CD4-positive, alpha-beta T cell treated with Interleukin-10 for 1 hour (primary cell): ENCODE measurements at regions not wholly inside any gene's neighbourhood (a gene's known extent, or its start where the extent isn't known, plus 50 kb on each side); places are given as distances from the start of the nearest gene placed in this dataset.

Source experiments
- DNase-seq: peaks from one replicate; pipeline ENCODE4 v3.0.0-alpha.2; 2020

DNA sequence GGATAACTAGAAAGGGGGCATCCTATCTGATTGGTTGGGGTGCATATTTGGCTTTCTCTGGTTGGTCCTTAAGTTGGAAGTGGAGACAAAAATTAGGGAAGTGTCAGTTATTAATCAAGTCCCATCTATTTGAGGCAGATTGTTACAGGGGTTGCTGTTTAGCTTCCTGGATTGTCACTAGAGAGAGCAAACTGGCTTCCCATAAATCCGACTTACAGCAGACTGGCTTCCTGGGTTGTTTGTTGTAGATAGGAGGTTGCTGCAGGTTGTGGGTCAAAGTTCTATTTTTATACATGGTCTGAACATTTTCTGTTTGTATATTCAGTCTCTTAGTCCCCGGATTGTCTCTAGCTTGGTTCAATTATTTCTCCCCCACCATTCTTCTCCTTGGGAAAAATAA lies 106.1 kb upstream of the HABP2 start:
- no peak for DNase-seq

DNA sequence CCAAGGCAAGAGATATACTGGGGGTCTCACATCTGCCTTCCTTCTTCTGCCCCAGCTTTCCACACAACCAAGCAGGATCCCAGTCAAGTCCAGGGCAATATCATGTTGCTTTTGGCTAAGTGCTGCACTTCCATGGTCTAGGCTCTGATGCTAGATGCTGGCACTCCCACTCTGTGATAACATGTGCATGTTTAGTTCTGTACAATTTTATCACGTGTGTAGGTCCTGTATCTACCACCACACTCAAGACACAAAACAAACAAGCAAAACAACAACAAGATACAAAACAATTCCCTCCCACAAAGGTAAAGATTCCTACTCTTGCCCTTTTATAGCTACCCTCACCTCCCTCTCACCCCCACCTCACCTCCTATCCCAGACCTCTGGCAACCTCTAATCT lies 105.6 kb upstream of the HABP2 start:
- DNase-seq: no peak

DNA sequence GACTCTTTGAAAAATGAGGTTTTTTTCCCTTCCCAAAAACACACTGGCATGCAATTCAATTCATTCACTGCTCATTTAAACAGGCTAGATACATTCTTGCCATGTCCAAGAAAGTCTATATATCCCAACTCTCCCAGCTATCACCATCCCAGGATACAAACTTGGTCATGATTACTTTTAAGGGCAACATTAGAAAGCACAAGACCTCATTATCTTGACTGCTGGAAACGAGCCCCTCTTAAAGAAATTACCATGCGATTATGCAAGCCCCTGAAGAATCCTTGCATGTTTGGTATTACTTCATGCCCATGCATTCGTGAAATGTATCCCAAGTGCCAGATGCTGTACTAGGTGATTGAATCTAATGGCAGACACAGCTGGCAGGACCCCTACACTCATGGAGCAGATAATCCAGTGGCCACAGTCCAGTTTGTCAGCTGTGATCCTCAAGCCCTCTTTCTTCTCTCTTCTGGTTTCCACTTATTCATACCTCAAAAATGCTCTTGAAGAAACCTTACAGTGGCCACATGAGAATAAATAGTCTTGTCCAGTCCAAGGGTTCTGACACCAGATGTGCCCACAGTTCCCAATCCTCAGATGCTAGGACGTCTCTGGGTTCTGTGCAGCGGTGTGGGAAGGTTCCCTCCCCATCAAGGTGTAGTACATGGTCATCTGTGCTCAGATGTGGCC lies 103.7 kb upstream of the HABP2 start:
- no peak for DNase-seq

DNA sequence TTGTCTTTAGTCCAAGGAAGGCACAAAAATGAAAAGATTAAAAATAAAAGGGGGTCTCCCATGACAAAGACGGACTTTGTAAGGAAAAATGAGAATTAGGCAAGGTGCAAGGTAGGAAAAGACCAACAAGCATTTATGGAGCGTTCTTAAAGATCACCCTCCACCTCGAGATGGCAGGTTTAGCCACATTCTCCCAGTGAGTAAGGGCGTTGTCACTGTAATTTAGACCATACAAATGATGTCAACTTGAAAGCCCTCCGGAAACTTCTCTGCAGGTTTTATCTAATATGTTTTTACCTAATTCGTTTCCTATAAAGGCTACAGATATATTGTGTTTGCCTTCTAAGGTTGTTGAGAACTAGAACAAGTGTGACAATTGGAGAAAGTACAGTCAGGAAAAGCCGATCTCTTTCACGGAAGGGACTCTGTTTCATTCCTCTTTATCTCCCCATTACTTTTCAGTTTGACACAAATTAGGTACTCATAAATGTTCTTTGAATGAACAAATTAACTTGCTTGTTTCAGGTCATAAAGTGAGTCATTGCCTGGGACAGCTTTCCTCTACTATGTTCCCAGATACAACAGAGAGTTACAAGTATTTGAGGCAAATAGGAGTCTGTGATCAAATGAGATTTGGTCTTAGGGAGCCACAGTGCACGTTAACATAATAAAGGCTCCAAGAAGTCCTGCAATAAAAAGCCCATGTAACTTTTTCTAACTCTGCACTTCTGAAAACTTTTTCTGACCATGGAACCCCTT lies 102.6 kb upstream of the HABP2 start:
- DNase-seq: no peak

DNA sequence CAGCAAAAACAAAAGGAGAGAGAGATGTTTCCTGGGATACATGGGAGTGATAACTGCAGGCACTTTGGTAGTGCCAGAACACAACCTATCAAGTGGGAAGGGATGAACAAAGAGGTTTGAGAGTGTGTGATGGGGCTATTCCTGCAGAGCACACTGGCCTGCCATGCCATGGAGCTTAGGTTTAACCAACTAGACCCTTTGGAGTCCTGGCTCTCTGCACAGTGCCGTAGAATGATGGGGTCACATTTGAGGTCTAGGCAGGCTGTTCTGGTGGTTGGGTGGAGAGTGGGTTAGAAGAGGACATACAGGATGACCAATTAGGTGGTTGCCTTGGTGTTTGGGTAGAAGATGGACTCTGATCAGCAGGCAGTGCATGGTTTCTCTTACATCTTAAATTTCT lies 101.9 kb upstream of the HABP2 start:
- DNase-seq: no peak

DNA sequence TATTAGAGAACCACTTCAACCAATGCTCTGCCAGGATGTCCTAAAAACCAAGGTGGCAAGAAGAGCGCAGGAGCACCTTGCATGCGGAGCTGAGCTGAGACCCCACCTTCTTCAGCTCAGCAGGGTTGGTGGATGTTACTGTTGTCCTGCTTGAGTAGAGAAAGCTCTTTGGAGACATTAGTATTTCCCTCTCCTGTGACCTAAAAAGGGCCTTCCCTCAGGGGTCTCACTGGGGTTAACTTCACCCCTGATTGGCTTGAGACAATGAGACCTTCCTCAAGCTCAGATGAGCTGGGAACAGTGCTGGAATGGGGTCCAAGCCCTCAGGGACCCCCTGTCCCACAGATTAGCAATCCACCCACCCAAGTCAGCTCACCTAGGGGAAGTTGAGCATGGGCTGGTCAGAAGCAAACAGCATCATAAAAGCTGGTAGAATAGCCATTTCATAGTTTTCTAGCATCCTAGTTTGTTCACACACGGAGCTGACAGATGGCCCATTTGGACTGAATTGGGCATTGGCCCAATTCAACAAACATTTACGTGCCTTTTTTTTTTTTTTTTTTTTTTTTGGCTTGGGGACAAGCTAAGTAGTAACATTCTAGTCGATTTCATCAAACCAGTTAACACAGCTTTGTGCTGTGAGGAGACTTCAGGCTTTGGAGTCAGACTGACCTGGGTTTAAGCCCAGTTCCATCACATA lies 100.6 kb upstream of the HABP2 start:
- no peak for DNase-seq

DNA sequence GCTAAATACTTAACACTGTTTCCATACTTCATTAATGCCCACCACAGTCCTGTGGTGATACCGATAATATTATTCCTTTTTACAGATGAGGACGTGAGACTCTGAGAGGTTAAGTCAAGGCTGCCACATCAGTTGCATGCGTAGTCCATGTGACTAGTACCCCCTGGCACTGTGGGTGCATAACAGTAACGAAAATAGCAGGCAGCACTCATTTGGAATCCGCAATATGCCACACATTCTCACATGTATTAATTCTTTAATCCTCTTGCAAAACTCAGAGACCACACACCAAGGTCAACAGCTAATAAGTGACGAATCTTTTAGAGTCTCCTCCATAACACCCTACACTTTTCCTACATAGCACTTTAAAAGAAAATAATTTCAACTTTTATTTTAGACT lies 99.5 kb upstream of the HABP2 start:
- DNase-seq: no peak

DNA sequence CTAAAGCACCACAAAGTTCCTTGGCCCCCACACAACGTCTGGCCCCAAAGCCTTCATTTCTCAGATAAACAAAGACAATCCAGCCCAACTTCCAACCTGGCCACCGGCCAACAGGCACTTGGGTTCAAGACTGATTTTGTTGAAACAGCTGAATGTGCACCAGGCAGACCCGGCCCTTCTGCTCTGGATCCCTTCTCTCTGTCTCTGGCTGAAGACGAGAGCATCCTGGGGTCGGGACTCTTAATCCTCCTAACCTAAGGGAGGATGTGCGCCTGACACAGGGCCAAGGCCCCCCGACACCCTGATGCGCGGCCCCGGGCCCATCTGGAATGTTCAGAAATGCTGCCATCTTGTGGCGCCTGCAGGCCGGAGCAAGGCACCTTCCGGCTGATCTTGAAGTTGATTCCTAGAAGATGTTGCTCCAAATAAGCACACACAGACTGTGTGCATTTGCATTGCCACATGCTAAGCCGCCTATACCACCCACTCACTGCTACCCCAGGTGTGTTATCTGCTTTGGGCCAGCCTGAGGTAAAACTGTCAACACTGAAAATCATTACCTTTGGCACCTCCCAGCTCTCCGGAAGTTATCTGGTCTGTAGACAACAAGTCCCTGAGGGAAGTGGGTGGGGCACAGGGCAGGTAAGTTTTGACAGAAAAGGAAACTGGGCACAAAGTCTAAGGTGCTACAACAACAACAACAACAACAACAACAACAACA lies 98.4 kb upstream of the HABP2 start:
- no peak for DNase-seq

DNA sequence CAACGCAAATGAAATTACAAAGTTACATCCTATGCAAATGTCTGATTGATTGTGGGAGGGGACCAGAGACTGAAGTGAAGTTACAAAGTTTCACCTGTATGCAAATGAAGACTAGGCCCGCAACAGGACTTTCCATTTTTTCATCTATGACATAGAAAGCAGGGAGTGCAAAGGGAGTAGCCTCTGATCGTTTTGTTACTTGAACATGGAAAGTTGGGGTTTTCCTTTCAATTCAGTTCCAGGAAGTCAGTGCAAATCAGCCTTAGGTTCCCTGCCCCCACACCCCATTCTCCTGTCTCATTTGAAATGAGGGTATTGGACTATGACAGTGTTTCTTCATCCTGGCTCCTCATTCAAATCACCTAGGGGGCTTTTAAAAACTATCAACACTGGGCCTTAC lies 96.9 kb upstream of the HABP2 start:
- no peak for DNase-seq

DNA sequence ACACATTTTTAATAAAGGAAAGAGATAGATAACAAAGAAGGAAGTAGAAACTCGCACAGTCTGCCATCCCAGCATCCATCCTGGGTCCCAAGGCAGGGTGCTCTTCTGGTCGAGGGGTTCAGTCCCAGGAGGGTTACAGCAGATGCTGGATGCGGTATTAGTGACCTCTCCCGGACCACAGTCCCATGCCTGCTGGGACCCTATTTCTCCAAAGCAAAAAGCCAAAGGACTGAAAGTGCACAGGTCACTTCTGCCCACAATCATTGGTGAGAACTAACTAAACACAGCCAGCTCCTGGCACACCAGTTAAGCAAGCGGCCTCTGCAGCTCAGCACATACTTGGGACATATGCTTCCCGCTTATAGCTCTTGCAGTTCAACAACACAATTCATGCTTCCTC lies 96.1 kb upstream of the HABP2 start:
- DNase-seq: no peak

DNA sequence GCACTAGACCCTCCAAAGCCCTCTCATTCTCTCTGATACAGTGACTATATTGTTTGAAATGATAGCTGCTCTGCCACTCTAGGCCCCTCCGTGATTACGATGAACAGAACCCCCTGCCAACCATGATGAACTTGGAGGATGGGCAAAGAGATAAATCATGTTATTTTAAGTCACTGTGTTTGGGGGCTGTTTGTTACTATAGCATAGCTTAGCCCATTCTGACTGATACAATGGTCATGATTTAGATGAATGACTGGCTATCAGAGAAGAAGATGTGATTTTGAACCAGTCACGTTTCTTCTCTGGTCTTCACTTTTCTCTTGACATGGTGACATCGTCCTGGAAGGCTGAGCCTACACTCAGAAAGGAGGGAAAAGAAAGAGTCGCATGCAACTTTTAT lies 95.4 kb upstream of the HABP2 start:
- no peak for DNase-seq

DNA sequence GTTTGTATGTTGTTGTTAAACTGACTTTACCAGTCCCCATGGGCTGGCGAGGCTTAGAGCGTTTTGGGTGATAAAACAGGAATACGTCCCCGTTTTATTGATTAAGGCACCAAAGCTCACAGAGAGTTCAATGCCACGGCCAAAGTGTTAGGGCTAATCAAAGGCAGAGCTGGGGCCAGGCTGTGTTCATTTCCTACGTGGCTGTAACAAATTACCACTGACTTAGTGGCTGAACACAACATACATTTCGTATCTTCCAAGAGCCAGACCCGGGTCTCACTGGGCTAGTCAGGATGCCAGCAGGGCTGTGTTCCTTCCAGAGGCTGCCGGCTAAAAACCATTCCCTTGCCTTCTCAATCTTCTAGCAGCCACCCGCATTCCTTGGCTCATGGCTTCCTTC lies 94.4 kb upstream of the HABP2 start:
- no peak for DNase-seq

DNA sequence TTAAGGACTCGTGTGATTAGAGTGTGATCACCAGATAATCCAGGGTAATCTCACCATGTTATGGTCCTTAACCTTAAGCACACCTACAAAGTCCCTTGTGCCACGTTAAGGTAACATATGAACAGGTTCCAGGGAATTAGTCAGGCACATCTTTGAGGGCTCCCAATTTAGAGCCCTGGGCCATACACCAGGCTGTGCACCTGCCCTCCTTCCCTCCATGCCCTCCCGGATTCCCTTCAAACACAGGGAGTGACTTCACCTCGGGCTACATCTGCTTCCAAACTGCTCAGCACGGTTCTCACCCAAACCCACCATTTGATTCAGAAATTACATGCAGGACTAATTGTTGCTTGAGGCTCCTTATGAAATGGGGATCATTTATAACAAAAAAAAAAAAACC lies 93.9 kb upstream of the HABP2 start:
- no peak for DNase-seq

DNA sequence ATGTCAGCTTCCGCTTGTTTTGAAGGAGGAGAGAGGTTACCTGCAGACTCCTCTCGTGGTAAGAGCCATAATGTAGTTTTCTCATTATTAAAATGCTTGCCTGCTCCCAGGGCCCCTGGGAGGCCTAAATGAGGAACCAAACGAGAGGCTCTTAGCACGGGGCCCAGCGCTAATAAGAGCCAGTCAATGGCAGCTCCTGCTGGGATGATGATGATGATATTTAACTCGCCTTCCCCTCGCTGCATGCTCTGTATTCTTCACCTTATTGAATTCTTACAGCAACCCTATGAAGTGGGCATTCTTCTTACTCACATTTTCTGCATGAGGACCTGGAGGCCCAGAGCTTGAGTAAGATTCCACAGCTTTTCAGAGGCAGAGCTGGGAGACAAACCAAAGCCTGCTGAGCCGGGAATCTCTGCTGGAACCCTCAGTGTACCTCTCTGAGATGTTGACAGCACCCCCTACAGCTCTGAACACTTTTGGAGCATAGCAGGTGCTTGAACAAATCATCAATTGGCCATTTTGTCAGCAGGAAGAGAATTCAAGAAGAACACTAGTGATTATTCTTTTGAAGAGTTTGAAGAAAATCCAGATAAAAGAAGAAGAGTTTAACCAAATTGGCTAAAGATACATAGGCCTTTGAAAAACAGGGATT lies 93.1 kb upstream of the HABP2 start:
- no peak for DNase-seq

DNA sequence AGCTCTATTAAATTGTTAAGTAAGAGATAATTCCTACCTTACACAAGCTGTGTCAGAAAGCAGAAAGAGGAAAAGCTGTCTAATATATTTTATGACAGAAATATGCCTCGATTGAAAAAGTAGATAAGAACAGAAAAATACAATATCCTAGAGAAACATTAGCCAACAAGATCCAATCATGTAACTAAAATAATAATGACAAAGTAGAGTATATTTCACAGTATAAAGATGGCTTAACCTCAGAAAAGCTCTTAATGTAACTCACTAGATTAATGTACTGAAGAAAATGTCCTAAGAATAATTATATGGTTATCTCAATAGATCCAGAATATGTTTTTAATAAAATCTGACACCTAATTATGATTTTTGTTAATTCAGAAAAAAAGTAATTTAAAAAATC lies 89.8 kb upstream of the HABP2 start:
- DNase-seq: no peak

DNA sequence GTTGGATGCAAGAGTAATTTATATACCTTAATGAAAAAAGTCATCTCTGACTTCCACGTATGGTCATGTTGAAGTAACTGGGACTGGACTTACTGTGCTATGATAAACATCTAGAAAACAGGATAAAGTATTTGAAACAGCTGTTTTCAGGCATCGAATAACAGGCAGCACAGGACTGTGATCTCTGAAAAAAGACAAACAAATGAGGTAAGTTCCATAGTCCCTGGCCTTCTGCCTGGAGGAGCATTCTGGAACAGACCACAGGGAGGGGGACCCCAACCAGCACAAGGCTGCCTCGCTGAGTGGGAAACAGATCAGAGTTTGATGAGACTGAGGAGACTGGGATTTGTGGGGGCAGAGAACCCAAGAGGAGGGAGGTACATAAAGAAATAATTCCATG lies 89.1 kb upstream of the HABP2 start:
- no peak for DNase-seq

DNA sequence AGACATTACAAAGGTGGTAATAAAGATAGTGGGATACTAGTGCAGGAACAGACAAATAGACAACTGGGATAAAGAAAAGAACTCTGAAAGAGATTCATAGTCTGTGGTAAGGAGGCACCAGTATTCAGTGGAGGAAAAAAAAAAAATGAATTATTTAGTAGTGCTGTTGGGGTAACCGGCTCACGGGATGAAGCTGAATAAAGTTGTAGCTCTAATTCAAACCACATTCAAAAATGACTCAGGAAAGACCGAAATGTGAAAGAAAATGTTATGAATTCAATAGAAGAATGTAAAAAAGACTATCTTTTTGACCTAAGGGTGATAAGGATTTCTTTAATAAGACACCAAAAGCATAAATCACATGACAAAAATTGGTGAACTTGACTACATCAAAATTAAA lies 83.1 kb upstream of the HABP2 start:
- DNase-seq: no peak

DNA sequence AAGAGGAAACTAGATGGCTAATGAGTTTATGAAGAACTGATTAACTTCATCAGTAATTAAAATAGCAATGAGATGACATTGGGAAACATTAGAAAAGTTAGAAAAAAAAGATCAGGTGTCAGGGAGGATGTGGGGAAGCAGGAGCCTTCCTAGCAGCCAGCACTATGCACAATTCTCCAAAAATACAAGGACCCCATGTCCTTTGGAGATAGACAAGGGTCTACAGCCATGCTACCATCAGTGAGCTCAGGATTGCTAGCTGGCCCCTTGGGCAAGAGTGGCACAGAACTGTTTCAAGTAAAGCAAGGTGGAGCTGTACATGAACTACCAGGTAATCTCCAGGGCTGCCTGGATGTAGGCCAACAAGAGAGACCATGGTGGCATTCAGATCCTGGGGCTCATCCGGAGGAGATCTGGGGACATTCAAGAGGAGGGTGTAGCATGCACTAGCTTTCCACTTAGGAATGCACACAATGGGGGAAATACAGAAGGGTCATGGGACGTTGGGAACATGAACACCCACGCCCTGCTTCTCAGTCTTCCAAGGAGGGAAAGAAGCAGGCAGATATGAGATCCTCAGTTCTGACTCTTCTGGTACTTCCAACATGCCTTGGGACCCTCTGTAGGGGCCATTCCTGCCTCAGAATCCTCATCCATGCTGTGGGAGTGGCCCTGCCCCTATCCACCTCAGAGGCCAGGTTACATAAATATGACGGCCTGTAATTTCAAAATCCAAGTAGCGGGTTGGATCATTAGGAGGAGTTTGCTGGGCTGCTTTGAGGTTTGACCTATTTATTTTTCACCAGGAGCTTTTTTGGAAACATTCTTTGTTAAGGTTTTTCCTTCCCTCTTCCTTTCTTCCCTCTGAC lies 82.2 kb upstream of the HABP2 start:
- no peak for DNase-seq

DNA sequence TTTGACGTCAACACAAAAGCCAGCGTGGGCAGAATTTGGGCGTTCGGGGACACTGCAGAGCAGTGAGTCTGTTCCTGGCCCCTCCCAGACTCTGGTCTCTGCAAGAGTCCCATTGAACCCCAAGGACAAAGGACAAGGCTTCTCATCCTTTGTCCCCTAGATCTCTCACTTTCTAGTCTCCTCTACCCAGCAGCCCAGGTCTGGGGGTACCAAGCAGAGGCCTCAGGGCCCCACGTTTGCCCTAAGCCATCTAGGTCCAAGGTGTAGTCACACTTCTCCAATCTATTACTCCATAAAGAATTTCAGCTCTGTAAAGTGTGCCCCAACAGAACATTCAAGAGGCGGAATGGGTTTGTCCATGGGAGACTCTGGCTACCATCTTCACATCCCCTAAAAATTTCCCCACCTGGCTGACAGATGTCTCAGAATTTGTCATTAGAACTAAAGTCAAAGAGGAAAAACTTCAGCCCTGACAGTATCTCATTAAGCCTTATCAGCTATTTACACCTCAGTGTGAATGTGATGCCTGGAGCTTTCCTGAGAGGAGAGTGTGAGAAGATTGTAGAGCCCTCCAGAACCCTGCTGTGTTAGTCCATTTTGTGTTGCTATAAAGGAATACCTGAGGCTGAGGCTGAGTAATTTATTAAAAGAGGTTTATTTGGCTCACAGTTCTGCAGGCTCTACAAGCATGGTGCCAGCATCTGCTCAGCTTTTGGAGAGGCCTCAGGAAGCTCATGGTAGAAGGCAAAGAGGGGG lies 81.4 kb upstream of the HABP2 start:
- no peak for DNase-seq

DNA sequence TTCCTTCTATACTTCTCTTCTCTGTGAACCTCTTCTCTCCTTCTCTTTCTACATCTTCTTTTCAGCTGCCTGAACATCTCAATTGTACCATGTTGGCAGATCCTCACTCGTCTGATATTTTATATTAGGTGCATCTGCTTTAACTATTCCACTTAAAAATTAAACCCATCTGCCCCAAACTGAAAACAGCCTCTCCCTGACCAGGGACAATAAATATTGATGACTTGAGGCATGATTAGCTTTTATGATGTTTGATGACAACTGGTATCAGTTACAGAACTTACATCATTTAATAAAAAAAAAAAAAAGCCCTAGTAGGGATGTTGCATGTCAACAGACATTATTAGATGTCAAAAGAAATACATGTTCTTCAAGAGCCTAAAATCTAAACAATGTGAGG lies 79.8 kb upstream of the HABP2 start:
- no peak for DNase-seq

DNA sequence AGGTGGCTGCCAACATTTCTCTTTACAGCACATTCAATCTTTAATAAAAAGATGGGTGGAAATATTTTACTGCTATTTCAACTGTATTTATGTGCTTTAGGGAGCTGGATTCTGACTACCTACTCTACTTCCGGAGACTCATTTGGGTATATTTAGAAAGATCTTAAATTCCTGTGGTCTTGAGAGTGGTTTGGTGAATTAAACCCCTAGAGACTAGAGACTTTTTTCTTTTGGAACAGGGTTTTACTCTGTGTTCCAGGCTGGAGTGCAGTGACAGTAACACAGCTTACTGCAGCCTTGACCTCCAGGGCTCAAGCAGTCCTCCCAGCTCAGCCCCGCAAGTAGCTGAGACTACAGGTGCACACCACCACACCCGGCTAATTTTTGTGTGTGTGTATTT lies 79.0 kb upstream of the HABP2 start:
- DNase-seq: no peak
